HepG2 (cell line): ENCODE measurements at regions not wholly inside any gene's neighbourhood (a gene's known extent, or its start where the extent isn't known, plus 50 kb on each side); places are given as distances from the start of the nearest gene placed in this dataset.

ENCODE experiments used
- BHLHE40 ChIP-seq: IDR thresholded peaks from 2 replicates; pipeline ENCODE4 v1.6.1; 2011; ENCODE audit warnings: low read length, improper control_type of control experiment
- CTCF ChIP-seq: sonication (generic); formaldehyde crosslinking; IDR thresholded peaks from 2 replicates; pipeline ENCODE4 v1.5.0; 2020; ENCODE audit warnings: mild to moderate bottlenecking, missing genetic modification reagents, moderate library complexity
- DPF2 ChIP-seq: sonication (generic); formaldehyde crosslinking; IDR thresholded peaks from 2 replicates; pipeline ENCODE4 v1.4.0; 2020; ENCODE audit warnings: mild to moderate bottlenecking, low read depth, missing genetic modification reagents, borderline replicate concordance
- FOXK2 ChIP-seq: fragments of 450-650 bp; IDR thresholded peaks from 2 replicates; pipeline ENCODE4 v1.6.1; 2016
- LBX2 ChIP-seq: sonication (generic); formaldehyde crosslinking; IDR thresholded peaks from 2 replicates; pipeline ENCODE4 v1.5.0; 2020; ENCODE audit warnings: missing genetic modification reagents, mild to moderate bottlenecking, borderline replicate concordance
- MAZ ChIP-seq, 2 experiments: sonication (generic) in 1 of 2; formaldehyde crosslinking in 1 of 2; IDR thresholded peaks; 2 replicates each; pipeline versions ENCODE4 v1.5.0 to v1.6.1; 2012 to 2020; ENCODE audit warnings: low read depth in 2 of 2, mild to moderate bottlenecking in 2 of 2, borderline replicate concordance in 1 of 2, improper control_type of control experiment in 1 of 2, low read length in 1 of 2, missing genetic modification reagents in 1 of 2, moderate library complexity in 1 of 2
- YY1 ChIP-seq: IDR thresholded peaks from 2 replicates; pipeline ENCODE4 v1.6.1; 2011; ENCODE audit warnings: low read length, low read depth, moderate library complexity, mild to moderate bottlenecking; ENCODE audit not compliant: insufficient read depth, insufficient replicate concordance
- ZNF343 ChIP-seq: sonication (generic); formaldehyde crosslinking; IDR thresholded peaks from 2 replicates; pipeline ENCODE4 v1.4.0; 2020; ENCODE audit warnings: mild to moderate bottlenecking, missing genetic modification reagents

- TF ChIP-seq DPF2 (CRISPR knock-in tag) (no peak), YY1 (no peak), CTCF (CRISPR knock-in tag) (no peak), MAZ (IDR thresholded peaks at IDR 0.05; ENCODE audit: borderline replicate concordance, low read depth, low read length) (no peak), MAZ (CRISPR knock-in tag; IDR thresholded peaks at IDR 0.05; ENCODE audit: low read depth) (no peak), LBX2 (CRISPR knock-in tag) (no peak), BHLHE40 (no peak), ZNF343 (no peak), FOXK2 (no peak)
These were observed 691.1 kb upstream of the PIK3C3 start for GRCh38 chr18:41263956-41264355.
